Mesodermal cell (in vitro differentiated cells): ENCODE measurements at regions not wholly inside any gene's neighbourhood (a gene's known extent, or its start where the extent isn't known, plus 50 kb on each side); places are given as distances from the start of the nearest gene placed in this dataset.

Experiments used
- H3K27ac ChIP-seq: 2 replicates; pipeline ENCODE4 v1.7.0; 2013; ENCODE audit warnings: mild to moderate bottlenecking, low read depth, low read length, moderate library complexity; ENCODE audit not compliant: severe bottlenecking
- H3K36me3 ChIP-seq: 2 replicates; pipeline ENCODE4 v1.7.1; 2013; ENCODE audit warnings: mild to moderate bottlenecking, low read length, moderate library complexity; ENCODE audit not compliant: control insufficient read depth, insufficient read depth
- H3K4me1 ChIP-seq: one replicate; pipeline ENCODE4 v1.7.1; 2013; ENCODE audit warnings: mild to moderate bottlenecking, low read length; ENCODE audit not compliant: insufficient read depth, control insufficient read depth, poor library complexity, severe bottlenecking
- H3K4me3 ChIP-seq: 2 replicates; pipeline ENCODE4 v1.7.0; 2013; ENCODE audit warnings: low read length, control low read depth, mild to moderate bottlenecking; ENCODE audit not compliant: insufficient read depth, poor library complexity, severe bottlenecking; ENCODE audit errors: extremely low read depth
- H3K9me3 ChIP-seq: 2 replicates; pipeline ENCODE4 v1.7.1; 2013; ENCODE audit warnings: mild to moderate bottlenecking, low read length, moderate library complexity; ENCODE audit not compliant: control insufficient read depth
- WGBS, 2 experiments: methylation state at CpG; one replicate each; pipeline ENCODE4 v1.1.5; 2013; ENCODE audit warnings: missing lambda C conversion rate in 2 of 2; ENCODE audit not compliant: insufficient coverage in 2 of 2; 5-methylcytosine and 5-hydroxymethylcytosine counted together

- WGBS, 2 experiments: no CpG with 5 or more reads among the region's 1 CpG
- Histone ChIP-seq H3K27ac (no peak overlapping the region), H3K36me3 (no peaks in the 10 kb centered on the region), H3K4me1 (no peaks in the 10 kb centered on the region), H3K9me3 (no peaks in the 10 kb centered on the region), H3K4me3 (no peak overlapping the region)
Measured at GRCh38 chr11:23288003-23288783, 427.9 kb upstream of the CCDC179 start.

DNA sequence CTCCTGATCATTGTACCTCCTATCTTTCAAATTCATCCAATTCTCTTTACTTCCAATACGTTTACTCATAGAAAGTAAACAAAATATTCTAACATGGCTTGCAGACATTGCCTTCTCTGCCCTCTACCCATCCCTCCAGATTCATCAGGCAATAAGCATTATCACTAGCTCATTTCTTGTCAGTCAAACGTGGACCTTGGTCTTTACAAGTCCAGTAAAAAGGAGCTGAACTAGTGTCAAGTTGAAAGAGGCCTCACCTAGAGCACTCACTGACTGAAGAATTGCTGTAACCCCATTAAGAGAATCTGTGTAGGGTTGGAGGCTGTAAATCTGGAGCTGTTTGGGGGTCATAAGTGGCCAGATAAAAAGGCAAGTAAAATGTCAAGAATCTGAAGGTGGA, 435.0 kb upstream of the CCDC179 start:
- 90 to 92% methylated on average over 1 of the region's 2 CpGs for WGBS, 2 experiments
- H3K9me3 ChIP-seq: no peaks in the 10 kb centered on the region
- H3K4me1 ChIP-seq: no peaks in the 10 kb centered on the region
- no peak overlapping the region for H3K27ac ChIP-seq
- no peaks in the 10 kb centered on the region for H3K36me3 ChIP-seq
- H3K4me3 ChIP-seq: no peak overlapping the region

- Histone ChIP-seq H3K9me3 (no peaks in the 10 kb centered on the region), H3K4me1 (no peaks in the 10 kb centered on the region), H3K27ac (no peak overlapping the region), H3K4me3 (no peak overlapping the region), H3K36me3 (no peaks in the 10 kb centered on the region)
- 100% methylated on average over 1 of the region's 2 CpGs; no CpG with 5 or more reads in 1 of the 2 experiments for WGBS, 2 experiments
Measured at GRCh38 chr11:23308041-23308440, 447.8 kb upstream of the CCDC179 start.

DNA sequence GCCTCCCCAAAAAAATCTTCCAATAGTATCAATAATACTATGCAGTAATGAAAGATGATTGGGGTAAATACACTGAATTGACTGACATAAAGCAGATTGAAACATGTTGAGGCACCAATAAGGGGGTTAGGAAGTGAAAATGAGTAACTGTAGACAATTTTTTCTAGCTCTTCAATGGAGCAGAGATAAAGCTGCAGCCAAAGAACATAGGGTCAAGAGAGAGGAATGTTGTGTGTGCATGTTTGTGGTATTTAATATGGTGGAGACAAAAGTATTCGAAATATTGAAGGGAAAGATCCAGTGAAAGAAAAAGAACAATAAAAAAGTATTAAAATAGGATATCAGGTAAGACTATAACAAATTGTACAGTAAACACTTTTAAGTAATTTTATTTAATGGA, 450.0 kb upstream of the CCDC179 start:
- Histone ChIP-seq H3K9me3 (no peaks in the 10 kb centered on the region), H3K4me1 (no peaks in the 10 kb centered on the region), H3K27ac (no peak overlapping the region), H3K36me3 (no peaks in the 10 kb centered on the region), H3K4me3 (no peak overlapping the region)
- WGBS, 2 experiments: no CpG with 5 or more reads among the region's 1 CpG

GRCh38 chr11:23311986-23312940, 452.0 kb upstream of the CCDC179 start:
- Histone ChIP-seq H3K4me3 (no peak overlapping the region), H3K4me1 (no peaks in the 10 kb centered on the region), H3K27ac (peak overlapping the region; percentile 54), H3K36me3 (no peaks in the 10 kb centered on the region), H3K9me3 (no peaks in the 10 kb centered on the region)
- 20% methylated on average over 1 of the region's 5 CpGs; no CpG with 5 or more reads in 1 of the 2 experiments for WGBS, 2 experiments

DNA sequence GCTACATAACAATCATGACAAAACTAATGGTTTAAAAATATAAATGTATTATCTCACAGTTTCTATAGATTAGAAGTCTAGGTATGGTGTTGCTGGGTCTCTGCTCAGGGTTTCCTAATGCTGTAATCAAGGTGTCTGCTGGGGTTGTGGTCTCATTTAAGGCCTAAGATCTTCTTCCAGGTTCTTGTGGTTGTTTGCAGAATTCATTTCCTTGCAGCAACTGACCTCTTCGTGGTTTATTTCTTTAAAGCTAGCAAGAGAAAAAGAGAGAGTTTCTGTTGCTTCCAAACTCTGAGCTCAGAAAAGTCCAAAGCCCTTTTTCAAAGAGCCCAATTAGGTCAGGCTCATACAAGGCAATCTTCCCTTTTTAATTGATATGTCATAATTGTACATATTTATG, 452.7 kb upstream of the CCDC179 start:
- Histone ChIP-seq H3K36me3 (no peaks in the 10 kb centered on the region), H3K4me3 (no peak overlapping the region), H3K4me1 (no peaks in the 10 kb centered on the region), H3K9me3 (no peaks in the 10 kb centered on the region), H3K27ac (no peak overlapping the region)
- 78% methylated on average over 1 of the region's 1 CpG; no CpG with 5 or more reads in 1 of the 2 experiments for WGBS, 2 experiments

DNA sequence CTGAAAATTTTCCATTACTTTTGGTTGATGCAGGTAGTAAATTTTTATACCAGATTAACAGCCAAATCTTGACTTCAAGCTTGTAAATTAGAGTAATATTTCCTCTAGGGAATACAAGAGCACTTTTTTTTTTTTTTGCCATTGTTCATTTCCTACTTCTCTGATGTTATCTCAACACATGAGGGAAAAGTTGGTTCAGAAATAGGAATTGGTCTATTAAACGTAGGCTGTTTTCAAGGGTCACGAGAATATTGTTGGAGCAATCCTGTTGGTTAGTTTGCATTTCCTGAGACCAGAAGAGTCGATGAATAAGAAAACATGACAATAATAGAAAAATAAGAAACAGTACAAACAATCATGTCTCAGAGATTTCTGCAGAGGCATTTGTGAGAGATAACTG, 453.9 kb upstream of the CCDC179 start:
- Histone ChIP-seq H3K9me3 (no peaks in the 10 kb centered on the region), H3K4me3 (no peak overlapping the region), H3K36me3 (no peaks in the 10 kb centered on the region), H3K4me1 (no peaks in the 10 kb centered on the region), H3K27ac (no peak overlapping the region)
- WGBS, 2 experiments: 83% methylated on average over 2 of the region's 3 CpGs; no CpG with 5 or more reads in 1 of the 2 experiments

DNA sequence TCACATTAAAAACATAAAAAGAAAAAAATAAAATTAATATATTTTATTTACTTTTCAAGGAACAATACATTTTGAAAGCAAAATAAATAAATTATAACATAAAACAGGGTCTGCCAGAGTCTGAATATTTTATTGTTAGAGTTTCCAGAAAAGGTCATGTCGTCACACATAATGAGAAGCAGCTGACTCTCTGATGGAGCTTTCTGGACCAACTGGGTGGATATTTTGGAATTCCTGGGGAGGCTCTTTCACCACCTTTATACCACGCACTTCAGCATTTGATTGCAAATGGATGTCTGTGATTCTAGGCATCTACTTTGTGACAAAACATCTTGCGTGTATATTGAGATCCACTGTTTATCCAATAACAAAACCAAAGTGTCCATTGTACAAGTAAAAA, 455.0 kb upstream of the CCDC179 start:
- WGBS, 2 experiments: 100% methylated on average over 1 of the region's 3 CpGs
- H3K9me3 ChIP-seq: no peaks in the 10 kb centered on the region
- H3K36me3 ChIP-seq: no peaks in the 10 kb centered on the region
- no peak overlapping the region for H3K4me3 ChIP-seq
- H3K27ac ChIP-seq: no peak overlapping the region
- no peaks in the 10 kb centered on the region for H3K4me1 ChIP-seq

DNA sequence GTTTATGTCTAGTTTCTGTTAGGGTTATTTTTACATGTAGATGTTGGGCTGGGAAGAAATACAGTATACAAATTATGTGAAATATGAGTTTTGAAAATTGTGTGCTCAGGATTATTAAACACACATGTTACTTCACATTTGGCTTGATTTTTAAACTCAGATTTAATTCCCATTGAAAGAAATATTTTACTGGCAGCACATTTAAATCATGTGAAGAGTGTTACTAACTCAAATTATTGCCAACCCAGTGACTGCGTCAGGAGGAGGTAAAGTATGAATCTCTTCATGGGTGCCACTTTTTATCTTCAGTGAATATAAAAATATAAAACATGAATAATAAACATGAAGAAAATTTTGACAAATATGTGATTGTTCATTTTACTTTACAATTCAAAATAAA, 457.5 kb upstream of the CCDC179 start:
- Histone ChIP-seq H3K9me3 (peaks cover 6% of the 10 kb centered on the region), H3K27ac (no peak overlapping the region), H3K4me1 (no peaks in the 10 kb centered on the region), H3K36me3 (no peaks in the 10 kb centered on the region), H3K4me3 (no peak overlapping the region)
- WGBS, 2 experiments: no CpG with 5 or more reads among the region's 1 CpG

DNA sequence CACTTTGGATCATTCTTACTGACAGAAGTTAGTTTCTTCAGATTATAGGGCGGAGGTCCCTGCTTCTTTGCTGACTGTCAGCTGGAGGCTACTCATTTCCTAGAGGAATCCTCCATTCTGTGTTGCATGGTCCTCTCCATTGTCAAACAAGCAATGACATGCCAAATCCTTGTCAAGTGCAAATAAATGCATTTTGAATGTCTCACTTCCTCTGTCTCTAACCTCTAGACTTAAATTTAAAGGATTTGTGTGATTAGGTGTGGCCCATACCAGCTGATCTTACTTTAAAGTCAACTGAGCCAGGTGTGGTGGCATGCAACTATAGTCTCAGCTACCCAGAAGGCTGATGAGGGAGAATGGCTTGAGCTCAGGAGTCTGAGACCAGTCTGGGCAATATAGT, 458.4 kb upstream of the CCDC179 start:
- Histone ChIP-seq H3K36me3 (no peaks in the 10 kb centered on the region), H3K9me3 (peaks cover 6% of the 10 kb centered on the region), H3K4me1 (no peaks in the 10 kb centered on the region), H3K4me3 (no peak overlapping the region), H3K27ac (no peak overlapping the region)
- WGBS, 2 experiments: 100% methylated on average over 1 of the region's 1 CpG; no CpG with 5 or more reads in 1 of the 2 experiments
